HL-60 (cell line): ENCODE measurements at regions not wholly inside any gene's neighbourhood (a gene's known extent, or its start where the extent isn't known, plus 50 kb on each side); places are given as distances from the start of the nearest gene placed in this dataset.

Source experiments
- DNase-seq, 2 experiments: peaks; one replicate each; pipeline ENCODE4 v3.0.0-alpha.2; 2010 to 2020; ENCODE audit warnings: low read depth in 1 of 2, low spot score in 1 of 2
- H3K27ac ChIP-seq: fragments of 250-450 bp; sonication (Bioruptor Pico); replicated peaks from 2 replicates; pipeline ENCODE4 v1.5.1; 2020; ENCODE audit warnings: mild to moderate bottlenecking, moderate library complexity
- H3K27me3 ChIP-seq: fragments of 250-450 bp; sonication (Bioruptor Pico); 2 replicates; pipeline ENCODE4 v1.5.1; 2021; ENCODE audit warnings: mild to moderate bottlenecking, moderate library complexity; ENCODE audit not compliant: insufficient read depth, poor library complexity, severe bottlenecking
- H3K4me3 ChIP-seq: replicated peaks from 2 replicates; pipeline ENCODE4 v1.5.1; 2011; ENCODE audit warnings: mild to moderate bottlenecking, control low read depth, low read length; ENCODE audit not compliant: insufficient read depth
- GABPA ChIP-seq: IDR thresholded peaks from 2 replicates; pipeline ENCODE4 v1.6.1; 2012; ENCODE audit warnings: low read depth
- POLR2AphosphoS5 ChIP-seq: IDR thresholded peaks from 2 replicates; pipeline ENCODE4 v1.6.1; 2012; ENCODE audit warnings: low read depth
- SPI1 ChIP-seq: IDR thresholded peaks from 2 replicates; pipeline ENCODE4 v1.6.1; 2012; ENCODE audit warnings: low read depth, mild to moderate bottlenecking, borderline replicate concordance
- TF ChIP-seq, protein P1 (sequence below): IDR thresholded peaks from one replicate; pipeline ENCODE4 v1.5.1; 2011; ENCODE audit warnings: low read length, control low read depth, inconsistent platforms; ENCODE audit not compliant: insufficient read depth
- TF ChIP-seq, protein P2 (sequence below): IDR thresholded peaks from 2 replicates; pipeline ENCODE4 v1.6.1; 2012; ENCODE audit warnings: low read depth; ENCODE audit not compliant: insufficient replicate concordance

DNA sequence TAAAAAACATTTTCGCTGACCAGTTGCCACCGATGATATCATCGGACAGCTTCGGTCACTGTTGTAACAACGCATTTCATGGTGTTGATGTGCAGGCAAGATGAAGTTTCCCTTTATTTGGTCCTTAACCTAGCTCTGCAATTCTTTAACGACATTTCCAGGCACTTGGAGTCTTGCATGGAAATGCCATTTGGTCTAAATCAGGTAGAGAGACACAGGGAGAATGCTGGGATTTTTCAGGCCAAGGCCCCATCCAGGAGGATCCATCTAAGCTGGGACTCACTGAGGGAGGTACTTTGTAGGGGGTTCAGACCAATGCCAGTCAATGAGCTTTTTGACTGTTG is 121.5 kb upstream of the RCN1 start:
- TF ChIP-seq, protein P1, sequence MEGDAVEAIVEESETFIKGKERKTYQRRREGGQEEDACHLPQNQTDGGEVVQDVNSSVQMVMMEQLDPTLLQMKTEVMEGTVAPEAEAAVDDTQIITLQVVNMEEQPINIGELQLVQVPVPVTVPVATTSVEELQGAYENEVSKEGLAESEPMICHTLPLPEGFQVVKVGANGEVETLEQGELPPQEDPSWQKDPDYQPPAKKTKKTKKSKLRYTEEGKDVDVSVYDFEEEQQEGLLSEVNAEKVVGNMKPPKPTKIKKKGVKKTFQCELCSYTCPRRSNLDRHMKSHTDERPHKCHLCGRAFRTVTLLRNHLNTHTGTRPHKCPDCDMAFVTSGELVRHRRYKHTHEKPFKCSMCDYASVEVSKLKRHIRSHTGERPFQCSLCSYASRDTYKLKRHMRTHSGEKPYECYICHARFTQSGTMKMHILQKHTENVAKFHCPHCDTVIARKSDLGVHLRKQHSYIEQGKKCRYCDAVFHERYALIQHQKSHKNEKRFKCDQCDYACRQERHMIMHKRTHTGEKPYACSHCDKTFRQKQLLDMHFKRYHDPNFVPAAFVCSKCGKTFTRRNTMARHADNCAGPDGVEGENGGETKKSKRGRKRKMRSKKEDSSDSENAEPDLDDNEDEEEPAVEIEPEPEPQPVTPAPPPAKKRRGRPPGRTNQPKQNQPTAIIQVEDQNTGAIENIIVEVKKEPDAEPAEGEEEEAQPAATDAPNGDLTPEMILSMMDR: no peak
- no peak overlapping the region for H3K4me3 ChIP-seq
- DNase-seq: no peak
- H3K27ac ChIP-seq: no peak overlapping the region
- H3K27me3 ChIP-seq: no peaks in the 10 kb centered on the region

DNA sequence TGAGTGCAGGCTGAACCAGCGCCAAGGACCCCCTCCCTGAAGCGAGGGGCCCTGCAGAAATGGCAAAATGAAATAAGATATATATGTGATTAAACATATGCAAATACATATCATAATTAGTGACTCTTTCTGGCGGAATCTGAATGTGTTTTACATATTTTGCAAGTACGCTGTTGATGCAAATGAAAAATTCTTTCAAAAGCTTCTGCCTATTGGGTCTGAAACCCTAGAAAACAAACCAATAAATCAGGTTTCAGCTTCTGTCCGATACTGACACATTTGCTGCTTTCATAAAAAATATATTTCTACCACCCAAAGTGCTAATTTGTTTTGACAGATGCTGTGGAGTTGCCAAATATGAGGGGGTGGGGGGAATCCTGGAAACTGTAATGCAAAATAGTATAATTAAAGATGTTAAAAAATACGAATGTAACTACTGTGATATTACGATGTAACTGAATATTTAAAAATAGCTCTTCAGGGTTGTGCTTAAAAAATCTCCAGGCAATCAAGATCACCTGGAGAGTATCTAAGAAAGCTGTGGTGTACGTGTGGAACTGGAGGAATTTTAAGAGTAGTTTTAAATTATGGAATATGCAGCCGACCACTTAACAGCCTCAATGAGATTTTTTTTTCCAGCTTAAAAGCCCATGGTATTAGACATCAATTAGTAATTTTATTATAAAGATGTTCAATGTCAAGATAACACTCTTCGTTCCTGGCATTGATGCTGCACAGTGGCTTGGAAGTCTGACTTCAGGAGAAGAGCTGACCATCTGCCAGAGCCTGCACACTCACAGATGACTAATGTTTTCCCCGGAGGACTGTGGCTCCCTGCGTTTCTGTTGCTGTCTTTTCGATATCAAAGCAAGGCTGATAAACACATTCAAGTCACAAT is 122.2 kb upstream of the RCN1 start:
- TF ChIP-seq, protein P1: no peak
- TF ChIP-seq POLR2AphosphoS5: no peak
- TF ChIP-seq, protein P2, sequence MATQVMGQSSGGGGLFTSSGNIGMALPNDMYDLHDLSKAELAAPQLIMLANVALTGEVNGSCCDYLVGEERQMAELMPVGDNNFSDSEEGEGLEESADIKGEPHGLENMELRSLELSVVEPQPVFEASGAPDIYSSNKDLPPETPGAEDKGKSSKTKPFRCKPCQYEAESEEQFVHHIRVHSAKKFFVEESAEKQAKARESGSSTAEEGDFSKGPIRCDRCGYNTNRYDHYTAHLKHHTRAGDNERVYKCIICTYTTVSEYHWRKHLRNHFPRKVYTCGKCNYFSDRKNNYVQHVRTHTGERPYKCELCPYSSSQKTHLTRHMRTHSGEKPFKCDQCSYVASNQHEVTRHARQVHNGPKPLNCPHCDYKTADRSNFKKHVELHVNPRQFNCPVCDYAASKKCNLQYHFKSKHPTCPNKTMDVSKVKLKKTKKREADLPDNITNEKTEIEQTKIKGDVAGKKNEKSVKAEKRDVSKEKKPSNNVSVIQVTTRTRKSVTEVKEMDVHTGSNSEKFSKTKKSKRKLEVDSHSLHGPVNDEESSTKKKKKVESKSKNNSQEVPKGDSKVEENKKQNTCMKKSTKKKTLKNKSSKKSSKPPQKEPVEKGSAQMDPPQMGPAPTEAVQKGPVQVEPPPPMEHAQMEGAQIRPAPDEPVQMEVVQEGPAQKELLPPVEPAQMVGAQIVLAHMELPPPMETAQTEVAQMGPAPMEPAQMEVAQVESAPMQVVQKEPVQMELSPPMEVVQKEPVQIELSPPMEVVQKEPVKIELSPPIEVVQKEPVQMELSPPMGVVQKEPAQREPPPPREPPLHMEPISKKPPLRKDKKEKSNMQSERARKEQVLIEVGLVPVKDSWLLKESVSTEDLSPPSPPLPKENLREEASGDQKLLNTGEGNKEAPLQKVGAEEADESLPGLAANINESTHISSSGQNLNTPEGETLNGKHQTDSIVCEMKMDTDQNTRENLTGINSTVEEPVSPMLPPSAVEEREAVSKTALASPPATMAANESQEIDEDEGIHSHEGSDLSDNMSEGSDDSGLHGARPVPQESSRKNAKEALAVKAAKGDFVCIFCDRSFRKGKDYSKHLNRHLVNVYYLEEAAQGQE: no peak
- TF ChIP-seq GABPA: no peak
- TF ChIP-seq SPI1: no peak
- Histone ChIP-seq H3K4me3 (no peak overlapping the region), H3K27ac (no peak overlapping the region), H3K27me3 (no peaks in the 10 kb centered on the region)
- DNase-seq: no peak

DNA sequence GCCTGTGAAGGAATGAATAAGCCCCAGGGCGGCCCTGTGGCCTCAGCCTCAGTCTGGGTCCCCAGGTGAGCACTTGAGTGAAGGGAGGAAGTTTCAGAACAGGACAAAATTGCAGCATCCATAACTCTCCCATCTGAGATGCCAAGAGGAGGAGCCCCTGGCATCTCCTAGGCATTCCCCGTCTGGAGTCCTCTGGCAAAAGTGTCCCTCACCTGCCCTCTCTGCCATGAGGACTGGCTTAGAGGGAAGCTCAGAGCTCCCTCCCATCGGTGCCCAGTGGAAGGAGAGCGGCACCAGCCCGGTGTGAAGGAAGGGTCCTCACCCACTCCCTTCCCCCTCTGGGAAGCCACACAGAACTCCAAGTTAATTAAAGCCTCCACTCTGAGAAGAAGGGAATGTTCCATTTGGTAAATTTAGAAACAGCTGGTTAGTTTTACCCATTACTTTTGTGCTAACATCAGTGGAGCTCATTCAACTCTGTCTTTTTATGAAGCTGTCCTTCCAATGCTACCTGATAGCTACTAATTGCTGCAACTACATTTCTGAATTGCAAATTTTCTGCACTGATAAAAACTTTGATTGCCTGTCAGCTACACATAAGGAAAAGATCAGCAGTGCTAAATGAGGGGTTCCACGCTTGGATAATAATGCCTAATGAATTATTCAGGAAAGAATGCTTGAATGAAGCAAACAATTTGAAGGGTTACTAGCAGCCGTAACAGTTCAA is 123.3 kb upstream of the RCN1 start:
- no peak for DNase-seq

More for the DNA sequence above, 123.3 kb upstream of the RCN1 start:
- TF ChIP-seq, protein P2: no peak
- no peak for TF ChIP-seq GABPA
- TF ChIP-seq POLR2AphosphoS5: no peak
- TF ChIP-seq, protein P1: no peak
- no peak for TF ChIP-seq SPI1
- Histone ChIP-seq H3K4me3 (no peak overlapping the region), H3K27me3 (no peaks in the 10 kb centered on the region), H3K27ac (no peak overlapping the region)
